MM.1S (cell line): ENCODE measurements at regions not wholly inside any gene's neighbourhood (a gene's known extent, or its start where the extent isn't known, plus 50 kb on each side); places are given as distances from the start of the nearest gene placed in this dataset.

Source experiments
- CTCF ChIP-seq: fragments of 300-600 bp; sonication (generic); IDR thresholded peaks from 2 replicates; pipeline ENCODE4 v1.5.1; 2016; ENCODE audit warnings: antibody characterized with exemption, low read length, mixed read lengths
- EZH2 ChIP-seq: fragments of 300-600 bp; sonication (generic); optimal IDR thresholded peaks from 2 replicates; pipeline ENCODE3; 2017; ENCODE audit warnings: low read depth, mild to moderate bottlenecking, antibody characterized with exemption, low read length, mixed read lengths
- EZH2phosphoT487 ChIP-seq: fragments of 300-600 bp; sonication (generic); IDR thresholded peaks from 2 replicates; pipeline ENCODE4 v1.6.1; 2018; ENCODE audit warnings: antibody characterized with exemption, low read length

DNA sequence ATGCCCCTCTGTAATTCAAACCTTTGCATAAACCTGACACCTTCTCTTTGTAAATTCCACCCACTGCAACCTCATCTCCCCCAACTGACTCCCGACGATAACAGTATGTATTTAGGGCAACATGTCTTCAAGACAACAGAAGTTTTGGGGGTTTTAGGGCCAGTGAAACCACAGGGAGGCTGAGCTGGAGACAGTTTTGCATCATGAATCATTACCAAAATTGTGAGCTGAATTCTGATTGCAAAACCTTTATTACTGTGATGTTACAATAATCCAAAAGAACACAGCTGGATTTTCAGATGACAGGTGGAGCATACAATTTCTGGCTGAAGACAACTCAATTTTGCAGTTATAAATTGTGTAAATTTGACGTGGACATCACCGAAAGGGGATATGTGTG lies 281.3 kb upstream of the TTC14 start:
- no peak for TF ChIP-seq CTCF
- no peak for TF ChIP-seq EZH2
- no peak for TF ChIP-seq EZH2phosphoT487
